ENCODE measurements at regions not wholly inside any gene's neighbourhood (a gene's known extent, or its start where the extent isn't known, plus 50 kb on each side); places are given as distances from the start of the nearest gene placed in this dataset.

DNA sequence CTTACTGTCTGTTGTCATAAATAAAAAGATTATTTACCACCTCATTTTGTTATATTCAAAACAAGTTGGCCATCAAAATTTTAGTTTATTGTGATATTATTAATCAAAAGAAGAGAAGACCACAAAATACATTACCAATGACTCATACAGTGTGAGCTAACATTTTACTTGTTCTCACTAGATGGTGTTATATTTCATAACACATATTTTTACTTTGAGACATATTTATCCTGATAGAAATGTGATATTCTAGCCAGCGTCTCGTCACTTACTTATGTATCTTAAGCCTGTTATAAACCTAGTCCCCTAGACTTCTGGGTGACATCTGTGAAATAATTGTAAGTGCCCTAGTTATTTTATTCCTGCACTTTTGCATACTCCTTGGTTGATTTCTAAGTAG, 263.2 kb downstream of the CDH7 start:
- TF ChIP-seq, protein P1, sequence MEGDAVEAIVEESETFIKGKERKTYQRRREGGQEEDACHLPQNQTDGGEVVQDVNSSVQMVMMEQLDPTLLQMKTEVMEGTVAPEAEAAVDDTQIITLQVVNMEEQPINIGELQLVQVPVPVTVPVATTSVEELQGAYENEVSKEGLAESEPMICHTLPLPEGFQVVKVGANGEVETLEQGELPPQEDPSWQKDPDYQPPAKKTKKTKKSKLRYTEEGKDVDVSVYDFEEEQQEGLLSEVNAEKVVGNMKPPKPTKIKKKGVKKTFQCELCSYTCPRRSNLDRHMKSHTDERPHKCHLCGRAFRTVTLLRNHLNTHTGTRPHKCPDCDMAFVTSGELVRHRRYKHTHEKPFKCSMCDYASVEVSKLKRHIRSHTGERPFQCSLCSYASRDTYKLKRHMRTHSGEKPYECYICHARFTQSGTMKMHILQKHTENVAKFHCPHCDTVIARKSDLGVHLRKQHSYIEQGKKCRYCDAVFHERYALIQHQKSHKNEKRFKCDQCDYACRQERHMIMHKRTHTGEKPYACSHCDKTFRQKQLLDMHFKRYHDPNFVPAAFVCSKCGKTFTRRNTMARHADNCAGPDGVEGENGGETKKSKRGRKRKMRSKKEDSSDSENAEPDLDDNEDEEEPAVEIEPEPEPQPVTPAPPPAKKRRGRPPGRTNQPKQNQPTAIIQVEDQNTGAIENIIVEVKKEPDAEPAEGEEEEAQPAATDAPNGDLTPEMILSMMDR (IDR thresholded peaks at IDR 0.05; ENCODE audit: control extremely low read depth in 1 of 3, insufficient read depth in 1 of 3, low read depth in 1 of 3, low read length in 3 of 3): no peak
- TF ChIP-seq RFX5 (IDR thresholded peaks at IDR 0.05; ENCODE audit: borderline replicate concordance, low read depth, low read length) (no peak), RAD21 (IDR thresholded peaks at IDR 0.05 in 1 of 2, conservative IDR thresholded peaks at IDR 0.05 in 1 of 2; ENCODE audit: low read depth in 2 of 2, low read length in 2 of 2) (no peak), TAF7 (optimal IDR thresholded peaks at IDR 0.05; ENCODE audit: borderline replicate concordance, low read depth, low read length) (no peak), POLR2A (IDR thresholded peaks at IDR 0.05; ENCODE audit: control extremely low read depth in 1 of 2, low read depth in 2 of 2, low read length in 2 of 2) (no peak), EP300 (IDR thresholded peaks at IDR 0.05; ENCODE audit: borderline replicate concordance in 1 of 2, low read depth in 2 of 2, low read length in 2 of 2) (no peak), SIN3A (conservative IDR thresholded peaks at IDR 0.05 in 1 of 2, IDR thresholded peaks at IDR 0.05 in 1 of 2; ENCODE audit: low read depth in 1 of 2, low read length in 2 of 2) (no peak), SP2 (IDR thresholded peaks at IDR 0.05; ENCODE audit: low read length) (no peak)
- TF ChIP-seq, protein P2, sequence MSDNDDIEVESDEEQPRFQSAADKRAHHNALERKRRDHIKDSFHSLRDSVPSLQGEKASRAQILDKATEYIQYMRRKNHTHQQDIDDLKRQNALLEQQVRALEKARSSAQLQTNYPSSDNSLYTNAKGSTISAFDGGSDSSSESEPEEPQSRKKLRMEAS (IDR thresholded peaks at IDR 0.05): no peak
